Parathyroid adenoma (tissue), 2 donors: ENCODE measurements at regions not wholly inside any gene's neighbourhood (a gene's known extent, or its start where the extent isn't known, plus 50 kb on each side); places are given as distances from the start of the nearest gene placed in this dataset.

Experiments used
- H2AFZ ChIP-seq: fragments of 300-600 bp; sonication (generic); one replicate; pipeline ENCODE4 v1.7.0; 2017; ENCODE audit warnings: antibody characterized with exemption, mild to moderate bottlenecking
- H3K27ac ChIP-seq: fragments of 300-600 bp; sonication (generic); one replicate; pipeline ENCODE4 v1.7.0; 2017
- H3K27me3 ChIP-seq: fragments of 300-600 bp; sonication (generic); one replicate; pipeline ENCODE4 v1.7.0; 2017; ENCODE audit warnings: low read length; ENCODE audit not compliant: control insufficient read depth, insufficient read depth
- H3K36me3 ChIP-seq: fragments of 300-600 bp; sonication (generic); one replicate; pipeline ENCODE4 v1.7.0; 2017; ENCODE audit warnings: low read length; ENCODE audit not compliant: control insufficient read depth, insufficient read depth
- H3K4me1 ChIP-seq: fragments of 300-600 bp; sonication (generic); one replicate; pipeline ENCODE4 v1.7.0; 2017; ENCODE audit warnings: control low read depth
- H3K4me2 ChIP-seq: fragments of 300-600 bp; sonication (generic); one replicate; pipeline ENCODE4 v1.7.0; 2017; ENCODE audit warnings: low read length
- H3K4me3 ChIP-seq: fragments of 300-600 bp; sonication (generic); one replicate; pipeline ENCODE4 v1.7.0; 2017; ENCODE audit warnings: low read depth, low read length
- H3K79me2 ChIP-seq: fragments of 300-600 bp; sonication (generic); one replicate; pipeline ENCODE4 v1.7.0; 2017; ENCODE audit warnings: control low read depth
- H3K9ac ChIP-seq: fragments of 300-600 bp; sonication (generic); one replicate; pipeline ENCODE4 v1.7.0; 2017; ENCODE audit warnings: mild to moderate bottlenecking
- H3K9me3 ChIP-seq: fragments of 300-600 bp; sonication (generic); one replicate; pipeline ENCODE4 v1.7.0; 2017; ENCODE audit warnings: low read length; ENCODE audit not compliant: control insufficient read depth
- TF ChIP-seq, protein P1 (sequence below): fragments of 300-600 bp; sonication (generic); IDR thresholded peaks from one replicate; pipeline ENCODE4 v1.7.0; 2017; ENCODE audit warnings: antibody characterized with exemption, mild to moderate bottlenecking
- donor health status: primary hyperparathyroidism.

DNA sequence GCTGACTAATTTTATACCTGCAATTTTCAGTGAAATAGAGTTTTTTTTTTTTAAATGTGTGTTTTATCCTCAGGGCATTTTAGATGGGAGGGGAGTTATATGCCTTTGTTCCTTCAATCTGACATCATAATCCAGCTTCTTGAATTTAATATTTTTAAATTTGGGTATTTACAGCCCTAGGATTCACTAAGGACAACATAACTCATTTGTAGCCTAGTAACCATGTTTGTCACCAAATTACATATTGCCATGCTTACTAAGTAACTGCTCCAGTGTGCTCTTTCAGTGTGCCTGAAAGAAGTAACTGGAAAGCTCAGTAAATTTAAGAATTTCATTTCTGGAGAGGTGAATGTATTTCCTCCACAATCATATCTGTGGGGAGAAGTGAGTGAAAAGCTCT, 56.8 kb upstream of the DGKB start:
- Histone ChIP-seq H3K4me3 (no peak overlapping the region), H2AFZ (no peak overlapping the region), H3K9me3 (no peaks in the 10 kb centered on the region), H3K9ac (no peak overlapping the region), H3K4me1 (no peaks in the 10 kb centered on the region), H3K36me3 (no peaks in the 10 kb centered on the region), H3K4me2 (no peak overlapping the region), H3K27ac (no peak overlapping the region), H3K79me2 (no peaks in the 10 kb centered on the region), H3K27me3 (no peaks in the 10 kb centered on the region)
- TF ChIP-seq, protein P1, sequence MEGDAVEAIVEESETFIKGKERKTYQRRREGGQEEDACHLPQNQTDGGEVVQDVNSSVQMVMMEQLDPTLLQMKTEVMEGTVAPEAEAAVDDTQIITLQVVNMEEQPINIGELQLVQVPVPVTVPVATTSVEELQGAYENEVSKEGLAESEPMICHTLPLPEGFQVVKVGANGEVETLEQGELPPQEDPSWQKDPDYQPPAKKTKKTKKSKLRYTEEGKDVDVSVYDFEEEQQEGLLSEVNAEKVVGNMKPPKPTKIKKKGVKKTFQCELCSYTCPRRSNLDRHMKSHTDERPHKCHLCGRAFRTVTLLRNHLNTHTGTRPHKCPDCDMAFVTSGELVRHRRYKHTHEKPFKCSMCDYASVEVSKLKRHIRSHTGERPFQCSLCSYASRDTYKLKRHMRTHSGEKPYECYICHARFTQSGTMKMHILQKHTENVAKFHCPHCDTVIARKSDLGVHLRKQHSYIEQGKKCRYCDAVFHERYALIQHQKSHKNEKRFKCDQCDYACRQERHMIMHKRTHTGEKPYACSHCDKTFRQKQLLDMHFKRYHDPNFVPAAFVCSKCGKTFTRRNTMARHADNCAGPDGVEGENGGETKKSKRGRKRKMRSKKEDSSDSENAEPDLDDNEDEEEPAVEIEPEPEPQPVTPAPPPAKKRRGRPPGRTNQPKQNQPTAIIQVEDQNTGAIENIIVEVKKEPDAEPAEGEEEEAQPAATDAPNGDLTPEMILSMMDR: no peak

DNA sequence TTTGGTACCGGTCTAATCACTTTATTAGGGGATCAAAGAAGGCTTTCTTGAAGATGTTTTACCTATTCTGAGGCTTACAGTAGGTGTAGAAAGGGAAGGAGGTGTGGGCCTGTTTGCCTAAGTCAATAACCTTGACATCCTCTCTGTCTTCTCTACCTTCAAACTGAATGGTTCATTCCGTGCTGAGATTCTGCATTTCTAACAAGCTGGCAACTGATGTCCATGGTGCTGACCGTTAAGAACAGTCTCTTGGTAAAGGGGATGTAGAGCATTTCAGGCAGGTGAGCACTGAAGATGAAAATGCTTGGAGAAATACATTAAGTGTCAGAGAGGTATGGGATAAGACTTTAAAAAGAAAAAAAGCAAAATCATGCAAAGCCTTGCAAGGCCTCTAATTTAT, 51.5 kb upstream of the DGKB start:
- Histone ChIP-seq H3K4me2 (no peak overlapping the region), H2AFZ (no peak overlapping the region), H3K27me3 (no peaks in the 10 kb centered on the region), H3K27ac (no peak overlapping the region), H3K9ac (no peak overlapping the region), H3K36me3 (no peaks in the 10 kb centered on the region), H3K9me3 (no peaks in the 10 kb centered on the region), H3K4me3 (no peak overlapping the region), H3K79me2 (no peaks in the 10 kb centered on the region), H3K4me1 (no peaks in the 10 kb centered on the region)
- TF ChIP-seq, protein P1: no peak
